ENCODE measurements at regions not wholly inside any gene's neighbourhood (a gene's known extent, or its start where the extent isn't known, plus 50 kb on each side); places are given as distances from the start of the nearest gene placed in this dataset.

- no peak overlapping the region for H3K27ac Mint-ChIP-seq (ENCODE audit: unreplicated experiment)
- no peaks in the 10 kb centered on the region for H3K4me1 Mint-ChIP-seq (ENCODE audit: low read depth, unreplicated experiment)
- no peaks in the 10 kb centered on the region for H3K9me3 Mint-ChIP-seq (ENCODE audit: low read depth, unreplicated experiment)
- peaks cover 80% of the 10 kb centered on the region for H3K27me3 Mint-ChIP-seq (ENCODE audit: unreplicated experiment)
- no peak overlapping the region for H3K4me3 Mint-ChIP-seq (ENCODE audit: low read depth, unreplicated experiment)
- CTCF ChIA-PET, result no interaction called here
- intact Hi-C loops (cut with micrococcal nuclease; ENCODE audit: unreplicated experiment), result no loop called here
- no peak for DNase-seq
- no peak for TF ChIP-seq CTCF (IDR thresholded peaks at IDR 0.05; ENCODE audit: unreplicated experiment)
- no TSS peak for BruUV-seq (replicated peaks)
- no peaks in the 10 kb centered on the region for H3K36me3 Mint-ChIP-seq (ENCODE audit: insufficient read depth, unreplicated experiment)
Observed at GRCh38 chr3:10580426-10580825, 75.0 kb upstream of the ATP2B2 start.

GRCh38 chr3:10581251-10581650 is 75.9 kb upstream of the ATP2B2 start:
- TF ChIP-seq CTCF (IDR thresholded peaks at IDR 0.05; ENCODE audit: unreplicated experiment), result no peak
- DNase-seq, result no peak
- CTCF ChIA-PET, result no interaction called here
- Mint-ChIP-seq H3K36me3 (ENCODE audit: insufficient read depth, unreplicated experiment) (no peaks in the 10 kb centered on the region), H3K9me3 (ENCODE audit: low read depth, unreplicated experiment) (no peaks in the 10 kb centered on the region), H3K27ac (ENCODE audit: unreplicated experiment) (no peak overlapping the region), H3K4me1 (ENCODE audit: low read depth, unreplicated experiment) (no peaks in the 10 kb centered on the region), H3K27me3 (ENCODE audit: unreplicated experiment) (peaks cover 82% of the 10 kb centered on the region), H3K4me3 (ENCODE audit: low read depth, unreplicated experiment) (no peak overlapping the region)
- no TSS peak for BruUV-seq (replicated peaks)
- intact Hi-C loops (cut with micrococcal nuclease; ENCODE audit: unreplicated experiment), result no loop called here

GRCh38 chr3:10581716-10582115 is 76.3 kb upstream of the ATP2B2 start:
- TF ChIP-seq CTCF (IDR thresholded peaks at IDR 0.05; ENCODE audit: unreplicated experiment), result no peak
- no peaks in the 10 kb centered on the region for H3K36me3 Mint-ChIP-seq (ENCODE audit: insufficient read depth, unreplicated experiment)
- BruUV-seq (replicated peaks), result no TSS peak
- CTCF ChIA-PET, result no interaction called here
- H3K4me1 Mint-ChIP-seq (ENCODE audit: low read depth, unreplicated experiment), result no peaks in the 10 kb centered on the region
- H3K9me3 Mint-ChIP-seq (ENCODE audit: low read depth, unreplicated experiment), result no peaks in the 10 kb centered on the region
- no peak overlapping the region for H3K27ac Mint-ChIP-seq (ENCODE audit: unreplicated experiment)
- no peak overlapping the region for H3K4me3 Mint-ChIP-seq (ENCODE audit: low read depth, unreplicated experiment)
- intact Hi-C loops (cut with micrococcal nuclease; ENCODE audit: unreplicated experiment), result no loop called here
- peaks cover 87% of the 10 kb centered on the region for H3K27me3 Mint-ChIP-seq (ENCODE audit: unreplicated experiment)
- no peak for DNase-seq

- Mint-ChIP-seq H3K4me1 (ENCODE audit: low read depth, unreplicated experiment) (no peaks in the 10 kb centered on the region), H3K4me3 (ENCODE audit: low read depth, unreplicated experiment) (no peak overlapping the region), H3K27me3 (ENCODE audit: unreplicated experiment) (peaks cover 96% of the 10 kb centered on the region), H3K36me3 (ENCODE audit: insufficient read depth, unreplicated experiment) (no peaks in the 10 kb centered on the region), H3K27ac (ENCODE audit: unreplicated experiment) (no peak overlapping the region), H3K9me3 (ENCODE audit: low read depth, unreplicated experiment) (no peaks in the 10 kb centered on the region)
- no peak for TF ChIP-seq CTCF (IDR thresholded peaks at IDR 0.05; ENCODE audit: unreplicated experiment)
- BruUV-seq (replicated peaks), result no TSS peak
- intact Hi-C loops (cut with micrococcal nuclease; ENCODE audit: unreplicated experiment), result no loop called here
- CTCF ChIA-PET, result no interaction called here
- DNase-seq, result no peak
Observed at GRCh38 chr3:10582733-10583132, 77.3 kb upstream of the ATP2B2 start.
